DND-41 (cell line): ENCODE measurements at regions not wholly inside any gene's neighbourhood (a gene's known extent, or its start where the extent isn't known, plus 50 kb on each side); places are given as distances from the start of the nearest gene placed in this dataset.

Experiments used
- CTCF ChIP-seq: IDR thresholded peaks from 2 replicates; pipeline ENCODE4 v1.5.1; 2012; ENCODE audit warnings: borderline replicate concordance, low read length, moderate library complexity, mild to moderate bottlenecking; ENCODE audit not compliant: poor library complexity, severe bottlenecking; ENCODE audit errors: extremely low read depth
- EZH2 ChIP-seq: IDR thresholded peaks from 3 replicates; pipeline ENCODE4 v1.6.1; 2012; ENCODE audit warnings: borderline replicate concordance, low read depth, mild to moderate bottlenecking, moderate library complexity, low read length, inconsistent platforms; ENCODE audit not compliant: severe bottlenecking

DNA sequence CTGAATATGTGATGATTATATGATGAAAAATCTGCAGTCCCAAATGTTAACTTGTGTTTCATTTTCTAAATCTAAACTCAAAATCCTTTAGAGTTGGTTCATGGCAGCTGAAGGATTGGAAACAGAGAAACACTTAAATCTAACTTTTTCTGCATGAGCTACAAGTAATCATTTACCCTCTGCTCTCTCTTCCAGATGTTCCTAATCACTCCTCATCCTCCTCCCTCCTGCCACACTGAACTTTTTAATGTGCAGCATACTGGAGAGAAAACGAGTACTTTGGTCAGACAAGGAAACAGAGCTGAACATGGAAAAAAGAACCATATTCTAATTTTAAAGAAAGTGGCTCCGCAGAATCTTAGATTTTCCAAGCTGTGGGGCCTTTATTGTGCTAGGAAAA lies 321.2 kb upstream of the COL8A1 start:
- TF ChIP-seq CTCF: no peak
- TF ChIP-seq EZH2: no peak
